ENCODE measurements at regions not wholly inside any gene's neighbourhood (a gene's known extent, or its start where the extent isn't known, plus 50 kb on each side); places are given as distances from the start of the nearest gene placed in this dataset.

GRCh38 chr4:19736968-19737756 lies 514.5 kb upstream of the SLIT2 start:
- no peak for DNase-seq (ENCODE audit: low read depth)
- no peaks in the 10 kb centered on the region for H3K27me3 ChIP-seq (replicated peaks; ENCODE audit: control insufficient read depth, insufficient read depth, low read length)
- peaks cover 18% of the 10 kb centered on the region for H3K4me1 ChIP-seq (ENCODE audit: control insufficient read depth, insufficient read depth, low read length)
- H3K9ac ChIP-seq (ENCODE audit: low read length): no peak overlapping the region
- no peaks in the 10 kb centered on the region for H3K36me3 ChIP-seq (ENCODE audit: control insufficient read depth, insufficient read depth, low read length, severe bottlenecking)
- no peaks in the 10 kb centered on the region for H3K9me3 ChIP-seq (ENCODE audit: control insufficient read depth, low read length)
- H3K4me3 ChIP-seq (ENCODE audit: low read length): no peak overlapping the region

GRCh38 chr4:19735012-19735411 lies 516.7 kb upstream of the SLIT2 start:
- Histone ChIP-seq H3K4me3 (ENCODE audit: low read length) (peak overlapping the region; percentile 32), H3K9me3 (ENCODE audit: control insufficient read depth, low read length) (peaks cover 7% of the 10 kb centered on the region), H3K27me3 (replicated peaks; ENCODE audit: control insufficient read depth, insufficient read depth, low read length) (no peaks in the 10 kb centered on the region), H3K4me1 (ENCODE audit: control insufficient read depth, insufficient read depth, low read length) (peaks cover 18% of the 10 kb centered on the region), H3K9ac (ENCODE audit: low read length) (no peak overlapping the region), H3K36me3 (ENCODE audit: control insufficient read depth, insufficient read depth, low read length, severe bottlenecking) (no peaks in the 10 kb centered on the region)
- DNase-seq (ENCODE audit: low read depth): peak; percentile 68

DNA sequence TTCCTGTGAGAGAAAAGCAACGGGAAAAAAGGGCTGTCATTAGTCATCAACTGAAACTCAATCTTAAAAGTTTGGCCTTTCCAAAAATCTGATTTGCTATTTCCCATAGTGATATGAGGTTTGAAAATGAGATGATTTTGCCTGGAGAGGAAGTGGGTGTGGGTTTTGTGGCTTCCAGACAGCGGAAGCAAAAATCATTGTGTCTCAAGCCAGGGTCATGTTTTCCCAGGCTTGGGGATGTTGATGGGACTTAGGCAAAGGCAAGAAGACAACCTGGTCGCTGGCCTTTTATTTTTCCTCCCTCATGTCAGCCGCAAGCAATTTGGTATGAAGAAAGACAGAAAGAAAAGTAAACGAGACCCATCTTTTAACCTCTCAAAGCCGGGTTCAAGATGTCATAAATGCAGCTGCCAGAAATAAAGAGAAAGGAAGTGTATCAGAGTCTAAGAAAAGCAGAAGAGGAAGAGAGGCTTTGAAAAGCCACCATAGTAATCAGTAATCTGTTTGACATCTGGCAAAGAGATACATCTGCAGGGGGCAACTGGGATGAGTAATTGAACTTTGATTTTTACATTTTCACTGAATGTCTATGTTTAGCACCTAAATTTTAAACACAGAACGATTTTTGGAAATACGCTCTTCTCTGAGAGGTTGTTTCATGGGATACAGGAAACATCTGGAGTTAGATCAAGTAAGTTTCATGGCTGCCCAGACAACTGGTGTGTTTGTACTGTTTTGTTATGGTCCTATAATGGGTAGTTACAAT lies 521.6 kb upstream of the SLIT2 start:
- DNase-seq (ENCODE audit: low read depth): no peak
- H3K27me3 ChIP-seq (replicated peaks; ENCODE audit: control insufficient read depth, insufficient read depth, low read length): no peaks in the 10 kb centered on the region
- no peaks in the 10 kb centered on the region for H3K36me3 ChIP-seq (ENCODE audit: control insufficient read depth, insufficient read depth, low read length, severe bottlenecking)
- no peak overlapping the region for H3K9ac ChIP-seq (ENCODE audit: low read length)
- H3K9me3 ChIP-seq (ENCODE audit: control insufficient read depth, low read length): peaks cover 7% of the 10 kb centered on the region
- H3K4me1 ChIP-seq (ENCODE audit: control insufficient read depth, insufficient read depth, low read length): peaks cover 5% of the 10 kb centered on the region
- H3K4me3 ChIP-seq (ENCODE audit: low read length): no peak overlapping the region

DNA sequence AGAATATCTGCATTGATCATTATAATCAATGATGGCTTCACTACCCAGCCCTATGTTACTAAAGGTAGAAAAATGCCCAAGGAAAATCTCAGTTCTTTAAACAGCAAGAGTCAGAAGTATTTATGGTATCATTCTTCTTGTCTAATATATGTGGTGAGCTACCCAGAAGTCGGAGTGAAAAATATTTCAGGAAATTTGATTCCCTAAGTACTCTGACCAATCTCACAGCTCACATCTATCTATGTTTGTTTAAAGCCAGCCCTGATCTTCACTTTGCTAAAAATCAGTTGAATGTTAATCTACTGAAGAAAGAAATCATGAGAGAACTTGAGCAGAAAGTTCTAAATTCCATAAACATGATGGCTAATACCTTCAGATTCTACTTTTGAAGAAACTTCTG lies 522.9 kb upstream of the SLIT2 start:
- H3K9ac ChIP-seq (ENCODE audit: low read length): no peak overlapping the region
- no peaks in the 10 kb centered on the region for H3K27me3 ChIP-seq (replicated peaks; ENCODE audit: control insufficient read depth, insufficient read depth, low read length)
- H3K4me1 ChIP-seq (ENCODE audit: control insufficient read depth, insufficient read depth, low read length): no peaks in the 10 kb centered on the region
- no peak overlapping the region for H3K4me3 ChIP-seq (ENCODE audit: low read length)
- no peaks in the 10 kb centered on the region for H3K36me3 ChIP-seq (ENCODE audit: control insufficient read depth, insufficient read depth, low read length, severe bottlenecking)
- no peak for DNase-seq (ENCODE audit: low read depth)
- H3K9me3 ChIP-seq (ENCODE audit: control insufficient read depth, low read length): peaks cover 7% of the 10 kb centered on the region

GRCh38 chr4:19727141-19727540 lies 524.6 kb upstream of the SLIT2 start:
- no peak overlapping the region for H3K9ac ChIP-seq (ENCODE audit: low read length)
- no peaks in the 10 kb centered on the region for H3K36me3 ChIP-seq (ENCODE audit: control insufficient read depth, insufficient read depth, low read length, severe bottlenecking)
- peaks cover 7% of the 10 kb centered on the region for H3K9me3 ChIP-seq (ENCODE audit: control insufficient read depth, low read length)
- no peaks in the 10 kb centered on the region for H3K4me1 ChIP-seq (ENCODE audit: control insufficient read depth, insufficient read depth, low read length)
- no peak overlapping the region for H3K4me3 ChIP-seq (ENCODE audit: low read length)
- no peak for DNase-seq (ENCODE audit: low read depth)
- no peaks in the 10 kb centered on the region for H3K27me3 ChIP-seq (replicated peaks; ENCODE audit: control insufficient read depth, insufficient read depth, low read length)

DNA sequence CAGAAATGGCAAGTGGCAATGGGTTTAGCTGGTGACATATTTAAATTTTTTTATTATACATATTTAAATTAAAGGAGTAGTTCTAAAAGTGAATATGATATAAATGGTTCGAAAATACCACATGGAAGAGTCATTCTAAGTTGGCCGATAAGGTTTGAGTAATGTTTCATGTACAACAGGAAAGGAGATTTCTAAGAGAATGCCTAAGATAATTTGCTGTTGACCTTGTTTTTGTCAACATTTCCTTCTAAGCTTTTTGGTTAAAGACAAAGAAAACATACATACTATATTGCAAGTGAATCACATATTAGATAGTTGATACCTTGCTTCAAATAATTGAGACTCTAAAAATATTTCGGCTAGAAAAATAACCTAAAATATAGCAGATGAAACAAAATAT lies 526.6 kb upstream of the SLIT2 start:
- DNase-seq (ENCODE audit: low read depth): peak; percentile 31
- H3K27me3 ChIP-seq (replicated peaks; ENCODE audit: control insufficient read depth, insufficient read depth, low read length): no peaks in the 10 kb centered on the region
- no peak overlapping the region for H3K9ac ChIP-seq (ENCODE audit: low read length)
- H3K36me3 ChIP-seq (ENCODE audit: control insufficient read depth, insufficient read depth, low read length, severe bottlenecking): no peaks in the 10 kb centered on the region
- H3K4me3 ChIP-seq (ENCODE audit: low read length): no peak overlapping the region
- H3K9me3 ChIP-seq (ENCODE audit: control insufficient read depth, low read length): no peaks in the 10 kb centered on the region
- no peaks in the 10 kb centered on the region for H3K4me1 ChIP-seq (ENCODE audit: control insufficient read depth, insufficient read depth, low read length)

GRCh38 chr4:19722404-19722803 lies 529.3 kb upstream of the SLIT2 start:
- Histone ChIP-seq H3K4me3 (ENCODE audit: low read length) (no peak overlapping the region), H3K9me3 (ENCODE audit: control insufficient read depth, low read length) (no peaks in the 10 kb centered on the region), H3K4me1 (ENCODE audit: control insufficient read depth, insufficient read depth, low read length) (no peaks in the 10 kb centered on the region), H3K36me3 (ENCODE audit: control insufficient read depth, insufficient read depth, low read length, severe bottlenecking) (no peaks in the 10 kb centered on the region), H3K9ac (ENCODE audit: low read length) (no peak overlapping the region), H3K27me3 (replicated peaks; ENCODE audit: control insufficient read depth, insufficient read depth, low read length) (no peaks in the 10 kb centered on the region)
- no peak for DNase-seq (ENCODE audit: low read depth)

DNA sequence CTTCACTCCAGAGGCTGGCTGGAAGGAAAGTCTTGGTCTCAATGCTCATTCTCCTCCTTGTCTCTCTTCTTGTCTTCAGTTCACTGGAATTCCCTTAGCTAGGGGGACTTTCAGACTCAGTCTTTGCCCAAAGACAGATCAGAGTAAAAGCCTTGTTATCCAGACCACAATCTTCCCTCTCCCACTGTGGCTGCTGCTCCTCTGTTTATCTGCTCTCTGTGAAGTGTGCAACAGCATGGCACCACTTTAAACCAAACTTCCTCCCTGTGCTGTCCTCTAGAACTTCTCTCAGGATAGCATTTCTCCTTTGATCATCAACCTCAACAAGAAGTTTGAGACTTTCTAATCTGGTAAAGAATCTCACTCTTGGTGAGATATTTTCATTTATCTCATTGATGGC lies 530.1 kb upstream of the SLIT2 start:
- H3K36me3 ChIP-seq (ENCODE audit: control insufficient read depth, insufficient read depth, low read length, severe bottlenecking): no peaks in the 10 kb centered on the region
- no peak for DNase-seq (ENCODE audit: low read depth)
- H3K4me3 ChIP-seq (ENCODE audit: low read length): no peak overlapping the region
- no peaks in the 10 kb centered on the region for H3K27me3 ChIP-seq (replicated peaks; ENCODE audit: control insufficient read depth, insufficient read depth, low read length)
- no peaks in the 10 kb centered on the region for H3K9me3 ChIP-seq (ENCODE audit: control insufficient read depth, low read length)
- H3K4me1 ChIP-seq (ENCODE audit: control insufficient read depth, insufficient read depth, low read length): no peaks in the 10 kb centered on the region
- no peak overlapping the region for H3K9ac ChIP-seq (ENCODE audit: low read length)

DNA sequence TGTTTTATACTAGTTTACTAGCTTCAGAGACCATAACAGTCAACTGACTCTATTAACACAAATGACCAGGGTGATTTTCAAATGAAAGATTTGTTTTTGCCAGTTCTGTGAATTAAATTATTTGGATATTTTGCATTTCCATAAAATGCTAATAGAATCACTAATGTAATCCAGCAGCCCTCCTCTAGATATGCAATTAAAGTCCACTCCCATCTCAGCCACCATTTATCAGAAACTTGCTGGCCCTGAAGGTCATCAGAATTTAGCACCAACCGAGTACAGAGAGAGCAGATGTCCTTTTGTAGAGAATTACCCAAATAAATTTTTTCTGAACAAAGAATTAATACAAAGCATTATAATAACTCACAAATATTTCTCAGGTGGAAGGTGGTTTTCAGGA lies 531.1 kb upstream of the SLIT2 start:
- H3K27me3 ChIP-seq (replicated peaks; ENCODE audit: control insufficient read depth, insufficient read depth, low read length): no peaks in the 10 kb centered on the region
- no peak overlapping the region for H3K4me3 ChIP-seq (ENCODE audit: low read length)
- H3K9me3 ChIP-seq (ENCODE audit: control insufficient read depth, low read length): no peaks in the 10 kb centered on the region
- no peaks in the 10 kb centered on the region for H3K4me1 ChIP-seq (ENCODE audit: control insufficient read depth, insufficient read depth, low read length)
- no peak overlapping the region for H3K9ac ChIP-seq (ENCODE audit: low read length)
- no peaks in the 10 kb centered on the region for H3K36me3 ChIP-seq (ENCODE audit: control insufficient read depth, insufficient read depth, low read length, severe bottlenecking)
- DNase-seq (ENCODE audit: low read depth): no peak

DNA sequence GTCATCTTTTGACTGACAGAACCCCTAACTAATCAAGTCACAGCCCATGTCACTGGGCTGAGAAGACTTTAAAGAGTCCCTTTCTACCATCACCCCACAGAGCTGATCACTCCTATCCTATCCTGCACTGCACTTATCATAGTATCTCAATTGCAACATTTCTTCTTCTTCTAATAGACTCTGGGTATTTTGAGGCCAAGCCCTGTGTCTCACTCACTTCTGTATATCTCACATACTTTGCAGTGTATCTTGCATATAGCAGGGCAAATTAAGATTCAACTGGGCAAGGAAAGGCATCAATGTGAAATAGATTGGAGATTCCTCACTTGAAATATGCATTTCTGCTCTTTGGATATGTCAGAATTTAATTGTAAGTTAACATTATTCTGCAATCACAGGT lies 531.5 kb upstream of the SLIT2 start:
- no peaks in the 10 kb centered on the region for H3K4me1 ChIP-seq (ENCODE audit: control insufficient read depth, insufficient read depth, low read length)
- no peaks in the 10 kb centered on the region for H3K9me3 ChIP-seq (ENCODE audit: control insufficient read depth, low read length)
- H3K36me3 ChIP-seq (ENCODE audit: control insufficient read depth, insufficient read depth, low read length, severe bottlenecking): no peaks in the 10 kb centered on the region
- no peak overlapping the region for H3K9ac ChIP-seq (ENCODE audit: low read length)
- DNase-seq (ENCODE audit: low read depth): no peak
- no peak overlapping the region for H3K4me3 ChIP-seq (ENCODE audit: low read length)
- H3K27me3 ChIP-seq (replicated peaks; ENCODE audit: control insufficient read depth, insufficient read depth, low read length): no peaks in the 10 kb centered on the region

GRCh38 chr4:19711871-19712270 lies 539.8 kb upstream of the SLIT2 start:
- no peak overlapping the region for H3K9ac ChIP-seq (ENCODE audit: low read length)
- no peaks in the 10 kb centered on the region for H3K36me3 ChIP-seq (ENCODE audit: control insufficient read depth, insufficient read depth, low read length, severe bottlenecking)
- H3K9me3 ChIP-seq (ENCODE audit: control insufficient read depth, low read length): no peaks in the 10 kb centered on the region
- H3K27me3 ChIP-seq (replicated peaks; ENCODE audit: control insufficient read depth, insufficient read depth, low read length): no peaks in the 10 kb centered on the region
- no peak overlapping the region for H3K4me3 ChIP-seq (ENCODE audit: low read length)
- peaks cover 10% of the 10 kb centered on the region for H3K4me1 ChIP-seq (ENCODE audit: control insufficient read depth, insufficient read depth, low read length)
- peak; percentile 48 for DNase-seq (ENCODE audit: low read depth)
